ENCODE measurements at regions not wholly inside any gene's neighbourhood (a gene's known extent, or its start where the extent isn't known, plus 50 kb on each side); places are given as distances from the start of the nearest gene placed in this dataset.

- TF ChIP-seq POLR2A (IDR thresholded peaks at IDR 0.05; ENCODE audit: low read depth), result no peak
- TF ChIP-seq CTCF (IDR thresholded peaks at IDR 0.05), result no peak
- TF ChIP-seq EP300 (IDR thresholded peaks at IDR 0.05), result no peak
These were observed 325.4 kb upstream of the TSHZ3 start for GRCh38 chr19:31674503-31675192.

Measured in esophagus muscularis mucosa (tissue), 4 donors.